Testis (tissue), 2 donors: ENCODE measurements at regions not wholly inside any gene's neighbourhood (a gene's known extent, or its start where the extent isn't known, plus 50 kb on each side); places are given as distances from the start of the nearest gene placed in this dataset.

Source experiments
- DNase-seq: peaks from one replicate; pipeline ENCODE4 v3.0.0-alpha.2; 2019
- H3K27ac ChIP-seq, 2 donors: fragments of 200-600 bp; sonication (generic); one replicate each; pipeline ENCODE4 v1.5.1; 2019
- H3K27me3 ChIP-seq: fragments of 200-600 bp; sonication (generic); one replicate; pipeline ENCODE4 v1.5.1; 2019
- H3K36me3 ChIP-seq: fragments of 200-600 bp; sonication (generic); one replicate; pipeline ENCODE4 v1.5.1; 2017; ENCODE audit warnings: low read depth; ENCODE audit errors: missing control alignments
- H3K4me1 ChIP-seq: fragments of 200-600 bp; sonication (generic); one replicate; pipeline ENCODE4 v1.5.1; 2019
- H3K4me3 ChIP-seq, 2 donors: fragments of 200-600 bp; sonication (generic); one replicate each; pipeline ENCODE4 v1.5.1; 2017 to 2019
- H3K9me3 ChIP-seq: fragments of 200-600 bp; sonication (generic); one replicate; pipeline ENCODE4 v1.5.1; 2017
- CTCF ChIP-seq, 3 experiments: fragments of 450-650 bp in 2 of 3; fragments of 200-600 bp in 1 of 3; sonication (generic) in 1 of 3; IDR thresholded peaks; one replicate each; pipeline ENCODE4 v1.5.1; 2016 to 2019; ENCODE audit warnings: antibody characterized with exemption in 3 of 3, mild to moderate bottlenecking in 2 of 3, moderate library complexity in 1 of 3
- POLR2A ChIP-seq: fragments of 450-650 bp; IDR thresholded peaks from one replicate; pipeline ENCODE4 v1.6.1; 2017; ENCODE audit warnings: antibody characterized with exemption, mild to moderate bottlenecking, moderate library complexity
- whole genome bisulfite sequencing, 2 donors: methylation state at CpG; one replicate each; pipeline ENCODE4 v1.1.5; 2018; 5-methylcytosine and 5-hydroxymethylcytosine counted together
- intact Hi-C: fragments of 100-400 bp; cut with DNase I; formaldehyde crosslinking; loops from one replicate; pipeline ENCODE4 v1.15.1; 2023; ENCODE audit warnings: low total_unique reads

DNA sequence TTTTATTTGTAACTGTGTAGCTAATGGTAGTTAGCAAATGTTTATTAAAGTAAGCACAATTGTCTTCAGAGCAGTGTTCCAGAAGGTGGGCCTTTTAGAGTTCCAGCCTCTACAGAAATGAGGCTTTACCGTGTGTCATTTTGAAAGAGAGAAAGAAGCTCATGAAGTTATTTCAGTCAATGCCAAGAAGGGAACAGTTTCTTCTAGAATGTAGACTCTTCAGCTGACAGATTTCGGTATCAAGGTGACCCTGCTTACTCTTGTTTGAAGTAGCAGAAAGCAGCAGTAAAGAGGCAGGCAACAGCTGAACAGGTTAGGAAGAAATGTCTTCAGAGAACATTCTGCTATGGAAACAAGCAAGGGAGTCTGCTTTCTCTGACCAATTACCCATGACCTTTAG, 93.6 kb downstream of the TASL start:
- no peak overlapping the region for H3K4me3 ChIP-seq
- intact Hi-C loops = no loop called here
- TF ChIP-seq POLR2A = no peak
- H3K27ac ChIP-seq = no peak overlapping the region
- no peaks in the 10 kb centered on the region for H3K36me3 ChIP-seq
- no peaks in the 10 kb centered on the region for H3K27me3 ChIP-seq
- H3K9me3 ChIP-seq = no peaks in the 10 kb centered on the region
- DNase-seq = no peak
- 29 to 46% methylated on average over 2 of the region's 2 CpGs for WGBS, 2 donors
- H3K4me1 ChIP-seq = peaks cover 5% of the 10 kb centered on the region

- intact Hi-C loops = no loop called here
- WGBS, 2 donors = 35 to 54% methylated on average over 3 of the region's 3 CpGs
- no peak for TF ChIP-seq POLR2A
- TF ChIP-seq CTCF (IDR thresholded peaks at IDR 0.05) = no peak
Observed at GRCh38 chrX:30468471-30468870, 109.1 kb downstream of the TASL start.

More at GRCh38 chrX:30468471-30468870, 109.1 kb downstream of the TASL start:
- no peaks in the 10 kb centered on the region for H3K4me1 ChIP-seq
- no peaks in the 10 kb centered on the region for H3K9me3 ChIP-seq
- no peak for DNase-seq
- no peak overlapping the region for H3K4me3 ChIP-seq
- H3K27ac ChIP-seq = no peak overlapping the region
- H3K36me3 ChIP-seq = no peaks in the 10 kb centered on the region
- no peaks in the 10 kb centered on the region for H3K27me3 ChIP-seq
